Esophagus (tissue), 2 donors: ENCODE measurements at regions not wholly inside any gene's neighbourhood (a gene's known extent, or its start where the extent isn't known, plus 50 kb on each side); places are given as distances from the start of the nearest gene placed in this dataset.
"Not testable (repeated sequence)": the region's sequence is repeated elsewhere in the genome, so short reads cannot be mapped to it uniquely, and the experiment has no call there.

Source experiments
- H3K27ac ChIP-seq, 2 donors: one replicate each; pipeline ENCODE4 v1.5.1; 2013; ENCODE audit warnings: low read depth in 2 of 2, mild to moderate bottlenecking in 2 of 2, inconsistent platforms in 1 of 2, low read length in 1 of 2, moderate library complexity in 1 of 2
- H3K27me3 ChIP-seq, 2 donors: one replicate each; pipeline ENCODE4 v1.6.1; 2013; ENCODE audit warnings: low read length in 2 of 2, control low read depth in 1 of 2, mild to moderate bottlenecking in 1 of 2; ENCODE audit not compliant: insufficient read depth in 2 of 2, control insufficient read depth in 1 of 2
- H3K36me3 ChIP-seq, 2 donors: one replicate each; pipeline ENCODE4 v1.6.1; 2013; ENCODE audit warnings: low read length in 1 of 2; ENCODE audit not compliant: control insufficient read depth in 2 of 2, insufficient read depth in 2 of 2
- H3K4me1 ChIP-seq, 2 donors: one replicate each; pipeline ENCODE4 v1.6.1; 2013; ENCODE audit warnings: low read length in 1 of 2; ENCODE audit not compliant: control insufficient read depth in 2 of 2, insufficient read depth in 2 of 2
- H3K4me3 ChIP-seq, 2 donors: one replicate each; pipeline ENCODE4 v1.5.1; 2013; ENCODE audit warnings: low read length in 2 of 2, mild to moderate bottlenecking in 2 of 2, low read depth in 1 of 2, moderate library complexity in 1 of 2
- H3K9me3 ChIP-seq, 2 donors: one replicate each; pipeline ENCODE4 v1.6.1; 2013; ENCODE audit warnings: mild to moderate bottlenecking in 2 of 2, low read depth in 1 of 2, low read length in 1 of 2, moderate library complexity in 1 of 2; ENCODE audit not compliant: control insufficient read depth in 2 of 2, insufficient read depth in 1 of 2
- WGBS, 2 donors: extraction: QIAGEN DNeasy Blood & Tissue Kit; methylation state at CpG; one replicate each; pipeline ENCODE4 v1.1.7; 2013; 5-methylcytosine and 5-hydroxymethylcytosine counted together
- donor health status: healthy with polysubstance abuse.
- donor health status: Bipolar disorder and iron deficiency.

DNA sequence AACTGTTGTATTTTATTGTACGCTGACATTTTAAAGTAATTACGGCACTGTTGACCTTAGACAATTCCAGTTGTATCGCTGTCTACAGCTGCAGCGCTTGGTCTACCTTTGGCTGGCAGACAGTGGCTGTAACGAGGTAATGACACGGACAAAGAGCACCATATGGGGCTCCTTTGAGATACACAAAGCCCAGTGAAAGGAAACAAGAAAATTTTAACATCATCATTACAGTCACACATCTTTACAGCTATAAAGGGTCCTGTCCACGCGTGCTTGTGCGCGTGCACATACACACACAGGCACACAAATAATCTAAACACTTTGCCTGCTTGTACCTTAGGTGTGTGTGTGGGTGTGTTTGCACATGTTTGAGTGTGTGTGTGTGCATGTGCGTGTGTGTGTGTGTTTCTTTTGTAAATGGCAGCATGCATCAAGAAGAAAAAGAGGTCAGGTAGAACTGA is 946.0 kb downstream of the NR2F1-AS1 start:
- H3K36me3 ChIP-seq: no peaks in the 10 kb centered on the region
- no peaks in the 10 kb centered on the region for H3K27me3 ChIP-seq
- H3K27ac ChIP-seq: no peak overlapping the region
- WGBS, 2 donors: 69 to 80% methylated on average over 11 of the region's 11 CpGs
- no peaks in the 10 kb centered on the region for H3K4me1 ChIP-seq
- no peaks in the 10 kb centered on the region for H3K9me3 ChIP-seq
- H3K4me3 ChIP-seq: no peak overlapping the region

DNA sequence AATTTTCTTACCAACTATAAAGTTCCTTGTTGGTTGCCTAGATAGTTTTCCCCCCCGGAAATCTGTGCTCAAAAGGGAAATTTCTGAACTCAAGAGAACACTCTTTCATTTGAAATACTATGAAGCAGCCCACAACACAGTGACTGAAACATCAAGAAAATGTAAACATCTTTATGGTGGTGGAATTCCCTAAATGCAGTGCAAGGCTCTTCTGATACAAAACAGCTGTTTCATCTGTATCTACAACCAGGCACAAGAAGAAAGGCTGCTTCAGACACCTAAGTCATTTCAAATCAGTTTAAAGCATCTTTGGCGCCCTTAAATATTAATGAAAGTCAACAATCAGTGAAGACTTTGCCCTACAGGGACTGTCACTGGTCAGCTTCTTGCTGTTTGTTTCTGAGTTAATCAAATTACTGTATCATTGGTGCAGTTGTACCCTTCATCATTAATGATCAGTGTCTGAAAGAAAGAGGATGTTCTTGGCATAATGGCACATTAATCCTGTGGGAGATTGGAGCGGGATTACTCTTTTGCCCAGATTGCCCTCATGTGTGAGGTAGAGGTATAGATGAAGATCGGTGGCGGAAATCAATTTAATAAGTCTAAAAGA is 947.0 kb downstream of the NR2F1-AS1 start:
- Histone ChIP-seq H3K27me3 (no peaks in the 10 kb centered on the region), H3K4me3 (no peak overlapping the region), H3K36me3 (no peaks in the 10 kb centered on the region), H3K9me3 (no peaks in the 10 kb centered on the region), H3K27ac (no peak overlapping the region), H3K4me1 (no peaks in the 10 kb centered on the region)
- WGBS, 2 donors: 81 to 84% methylated on average over 5 of the region's 5 CpGs

DNA sequence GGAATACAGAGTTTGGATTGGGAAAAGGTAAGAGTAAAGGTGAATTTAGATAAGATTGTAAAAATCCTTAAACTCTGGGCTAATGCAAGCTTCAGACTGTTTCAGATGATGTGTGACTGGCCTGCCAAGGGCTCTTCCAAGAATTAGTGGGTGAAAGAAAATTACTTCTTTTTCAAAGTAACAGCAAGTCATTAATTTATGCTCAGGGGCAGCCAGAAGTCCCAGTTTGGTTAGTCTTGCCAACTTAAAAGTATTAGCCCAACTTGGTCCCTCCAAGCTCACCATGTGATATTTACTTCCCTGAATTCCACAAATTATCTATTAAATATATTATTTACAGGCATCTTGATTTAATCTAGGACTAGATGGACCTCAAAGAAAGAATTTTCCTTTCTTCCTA is 947.8 kb downstream of the NR2F1-AS1 start:
- H3K27ac ChIP-seq: no peak overlapping the region
- H3K36me3 ChIP-seq: no peaks in the 10 kb centered on the region
- H3K4me3 ChIP-seq: no peak overlapping the region
- H3K9me3 ChIP-seq: no peaks in the 10 kb centered on the region
- no peaks in the 10 kb centered on the region for H3K4me1 ChIP-seq
- H3K27me3 ChIP-seq: no peaks in the 10 kb centered on the region

DNA sequence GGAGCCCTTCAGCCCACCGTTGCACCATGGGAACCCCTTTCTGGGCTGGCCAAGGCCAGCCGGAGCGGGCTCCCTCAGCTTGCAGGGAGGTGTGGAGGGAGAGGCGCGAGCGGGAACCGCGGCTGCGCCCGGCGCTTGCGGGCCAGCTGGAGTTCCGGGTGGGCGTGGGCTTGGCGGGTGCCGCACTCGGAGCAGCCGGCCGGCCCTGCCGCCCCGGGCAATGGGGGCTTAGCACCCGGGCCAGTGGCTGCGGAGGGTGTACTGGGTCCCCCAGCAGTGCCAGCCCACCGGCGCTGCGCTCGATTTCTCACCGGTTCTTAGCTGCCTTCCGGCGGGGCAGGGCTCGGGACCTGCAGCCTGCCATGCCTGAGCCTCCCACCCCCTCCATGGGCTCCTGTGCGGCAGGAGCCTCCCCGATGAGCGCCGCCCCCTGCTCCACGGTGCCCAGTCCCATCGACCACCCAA is 949.8 kb downstream of the NR2F1-AS1 start:
- H3K27ac ChIP-seq, H3K4me1 ChIP-seq, H3K27me3 ChIP-seq, H3K9me3 ChIP-seq, H3K36me3 ChIP-seq, H3K4me3 ChIP-seq: not testable (repeated sequence)
- 94 to 98% methylated on average over 31 to 37 of the region's 37 CpGs for WGBS, 2 donors

DNA sequence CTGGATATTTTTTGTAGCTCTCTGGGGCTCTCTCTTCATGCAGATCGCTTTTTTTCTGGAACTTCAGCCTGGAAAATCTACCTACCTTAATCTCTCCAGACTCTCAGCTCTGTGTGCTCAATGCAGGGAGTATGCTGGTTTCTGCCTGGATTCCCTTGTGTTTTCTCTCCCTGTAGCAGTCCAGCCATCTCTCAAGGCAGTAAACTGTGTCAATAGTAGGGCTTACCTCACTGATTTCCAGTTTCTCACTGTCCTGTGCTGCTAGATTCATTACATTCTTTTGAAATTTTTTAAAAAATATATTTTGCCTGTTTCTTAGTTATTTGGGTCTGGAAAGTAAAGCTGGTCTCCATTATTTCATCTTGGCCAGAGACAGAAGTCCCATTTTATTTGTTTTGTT is 951.4 kb downstream of the NR2F1-AS1 start:
- Histone ChIP-seq H3K27ac (no peak overlapping the region), H3K9me3 (no peaks in the 10 kb centered on the region), H3K4me3 (no peak overlapping the region), H3K27me3 (no peaks in the 10 kb centered on the region), H3K36me3 (no peaks in the 10 kb centered on the region), H3K4me1 (no peaks in the 10 kb centered on the region)
- WGBS, 2 donors: 78 to 81% methylated on average over 1 of the region's 1 CpG

DNA sequence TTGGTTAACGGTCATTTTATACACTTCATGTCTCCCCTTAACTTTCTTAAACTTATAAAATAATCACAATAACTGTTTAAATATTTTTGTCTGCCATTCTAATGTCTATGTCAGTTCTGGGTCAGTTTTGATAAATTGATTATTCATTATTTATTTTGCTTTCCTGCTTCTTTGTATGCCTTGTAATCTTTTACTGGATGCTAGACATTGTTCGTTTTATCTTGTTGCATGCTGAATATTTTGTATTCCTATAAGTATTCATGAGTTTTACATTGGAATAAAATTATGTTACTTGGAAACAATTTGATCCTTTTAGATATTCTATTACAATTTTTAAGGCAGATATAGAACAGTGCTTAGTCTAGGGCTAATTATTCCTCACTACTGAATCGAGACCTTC is 952.0 kb downstream of the NR2F1-AS1 start:
- no peaks in the 10 kb centered on the region for H3K36me3 ChIP-seq
- no peak overlapping the region for H3K27ac ChIP-seq
- 81 to 90% methylated on average over 3 of the region's 3 CpGs for WGBS, 2 donors
- H3K27me3 ChIP-seq: no peaks in the 10 kb centered on the region
- no peaks in the 10 kb centered on the region for H3K9me3 ChIP-seq
- H3K4me1 ChIP-seq: no peaks in the 10 kb centered on the region
- H3K4me3 ChIP-seq: no peak overlapping the region

DNA sequence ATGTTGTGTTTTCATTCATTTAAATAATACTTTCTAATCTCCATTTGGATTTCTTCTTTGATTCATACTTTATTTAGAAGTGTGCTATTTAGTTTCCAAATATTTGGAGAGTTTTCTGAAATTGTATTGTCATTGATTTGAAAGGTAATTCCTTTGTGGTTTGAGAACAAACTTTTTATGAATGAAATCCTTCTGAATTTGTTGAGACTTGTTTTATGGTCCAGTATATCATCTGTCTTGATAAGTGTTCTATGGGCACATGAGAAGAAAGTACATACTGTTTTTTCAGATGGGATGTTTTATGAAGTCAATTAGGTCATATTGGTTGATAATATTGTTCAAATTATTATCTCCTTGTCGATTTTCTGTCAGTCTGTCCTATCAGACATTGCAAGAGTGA is 953.8 kb downstream of the NR2F1-AS1 start:
- no peak overlapping the region for H3K4me3 ChIP-seq
- WGBS, 2 donors: 40 to 53% methylated on average over 1 of the region's 1 CpG
- no peaks in the 10 kb centered on the region for H3K9me3 ChIP-seq
- H3K27ac ChIP-seq: no peak overlapping the region
- H3K36me3 ChIP-seq: no peaks in the 10 kb centered on the region
- H3K4me1 ChIP-seq: no peaks in the 10 kb centered on the region
- no peaks in the 10 kb centered on the region for H3K27me3 ChIP-seq

DNA sequence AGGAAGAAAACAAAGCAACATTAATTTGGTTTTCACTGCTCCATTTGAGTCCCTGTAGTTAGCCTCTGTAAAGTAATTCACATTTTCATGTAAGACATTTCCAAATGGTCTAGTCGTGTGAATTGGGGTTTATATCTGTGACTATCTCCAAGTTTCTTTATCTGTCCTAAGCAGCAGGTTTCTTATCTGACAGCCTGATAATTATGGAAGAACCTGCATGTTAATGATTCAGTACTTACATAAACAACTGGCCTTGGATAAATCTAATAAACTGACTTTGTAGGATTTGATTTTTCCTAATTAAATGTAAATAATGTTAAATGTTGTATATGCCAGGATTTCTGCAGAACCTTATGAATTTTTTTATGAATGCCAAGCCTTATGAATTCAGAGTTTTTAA is 964.9 kb downstream of the NR2F1-AS1 start:
- no peak overlapping the region for H3K4me3 ChIP-seq
- WGBS, 2 donors: 12 to 25% methylated on average over 1 of the region's 1 CpG
- no peaks in the 10 kb centered on the region for H3K9me3 ChIP-seq
- H3K27me3 ChIP-seq: no peaks in the 10 kb centered on the region
- H3K27ac ChIP-seq: no peak overlapping the region
- no peaks in the 10 kb centered on the region for H3K4me1 ChIP-seq
- H3K36me3 ChIP-seq: no peaks in the 10 kb centered on the region

DNA sequence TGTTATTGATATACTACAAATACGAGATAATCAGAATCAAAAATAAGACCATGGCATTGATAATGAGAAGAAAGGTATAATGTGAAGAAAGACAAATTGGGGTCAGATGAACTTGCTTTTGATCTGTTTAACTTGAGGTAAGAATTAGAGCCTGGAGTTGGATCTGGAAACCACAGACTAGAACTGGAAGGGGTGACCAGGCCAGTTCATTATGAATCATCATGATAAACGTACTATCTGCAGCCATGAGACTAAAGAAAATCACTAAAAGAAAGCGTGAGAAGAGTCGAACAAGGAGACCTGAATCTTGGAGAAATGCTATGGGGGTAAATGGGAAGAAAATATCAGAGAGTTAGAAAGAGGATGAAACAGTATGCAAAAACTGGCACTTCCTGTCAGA is 967.5 kb downstream of the NR2F1-AS1 start:
- H3K4me3 ChIP-seq: no peak overlapping the region
- H3K36me3 ChIP-seq: no peaks in the 10 kb centered on the region
- no peak overlapping the region for H3K27ac ChIP-seq
- H3K9me3 ChIP-seq: no peaks in the 10 kb centered on the region
- no peaks in the 10 kb centered on the region for H3K4me1 ChIP-seq
- H3K27me3 ChIP-seq: no peaks in the 10 kb centered on the region
- 84 to 87% methylated on average over 4 of the region's 4 CpGs for WGBS, 2 donors

DNA sequence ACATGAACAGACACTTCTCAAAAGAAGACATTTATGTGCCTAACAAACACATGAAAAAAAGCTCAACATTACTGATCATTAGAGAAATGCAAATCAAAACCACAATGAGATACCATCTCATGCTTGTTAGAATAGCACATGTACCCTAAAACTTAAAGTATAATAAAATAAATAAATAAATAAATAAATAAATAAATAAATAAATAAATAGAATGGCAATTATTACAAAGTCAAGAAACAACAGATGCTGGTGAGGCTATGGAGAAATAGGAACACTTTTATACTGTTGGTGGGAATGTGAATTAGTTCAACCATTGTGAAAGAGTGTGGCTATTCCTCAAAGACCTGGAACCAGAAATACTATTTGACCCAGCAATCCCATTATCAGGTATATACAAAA is 970.6 kb downstream of the NR2F1-AS1 start:
- H3K36me3 ChIP-seq, H3K4me1 ChIP-seq, H3K27ac ChIP-seq, H3K9me3 ChIP-seq, H3K27me3 ChIP-seq, H3K4me3 ChIP-seq: not testable (repeated sequence)
